HUES48 (cell line): ENCODE measurements at regions not wholly inside any gene's neighbourhood (a gene's known extent, or its start where the extent isn't known, plus 50 kb on each side); places are given as distances from the start of the nearest gene placed in this dataset.

Experiments
- H3K27ac ChIP-seq: one replicate; pipeline ENCODE4 v1.7.0; 2013; ENCODE audit warnings: low read depth, low read length, inconsistent platforms
- H3K27me3 ChIP-seq: 2 replicates; pipeline ENCODE4 v1.6.1; 2013; ENCODE audit warnings: mild to moderate bottlenecking, low read length; ENCODE audit not compliant: control insufficient read depth, insufficient read depth
- H3K36me3 ChIP-seq: 2 replicates; pipeline ENCODE4 v1.6.1; 2013; ENCODE audit warnings: low read length; ENCODE audit not compliant: control insufficient read depth, insufficient read depth
- H3K4me1 ChIP-seq: 2 replicates; pipeline ENCODE4 v1.6.1; 2013; ENCODE audit warnings: mild to moderate bottlenecking, low read length; ENCODE audit not compliant: control insufficient read depth, insufficient read depth
- H3K4me3 ChIP-seq: 2 replicates; pipeline ENCODE4 v1.5.1; 2013; ENCODE audit warnings: mild to moderate bottlenecking, low read depth, low read length
- H3K9ac ChIP-seq: 2 replicates; pipeline ENCODE4 v1.6.1; 2013; ENCODE audit warnings: mild to moderate bottlenecking, low read depth, low read length, moderate library complexity
- H3K9me3 ChIP-seq: 2 replicates; pipeline ENCODE4 v1.6.1; 2013; ENCODE audit warnings: low read length; ENCODE audit not compliant: control insufficient read depth, insufficient read depth

- Histone ChIP-seq H3K27me3 (no peaks in the 10 kb centered on the region), H3K4me3 (no peak overlapping the region), H3K36me3 (no peaks in the 10 kb centered on the region), H3K27ac (no peak overlapping the region), H3K9me3 (no peaks in the 10 kb centered on the region), H3K9ac (no peak overlapping the region), H3K4me1 (peaks cover 10% of the 10 kb centered on the region)
Observed at GRCh38 chr2:45191976-45192375, 182.7 kb upstream of the SIX2 start.

DNA sequence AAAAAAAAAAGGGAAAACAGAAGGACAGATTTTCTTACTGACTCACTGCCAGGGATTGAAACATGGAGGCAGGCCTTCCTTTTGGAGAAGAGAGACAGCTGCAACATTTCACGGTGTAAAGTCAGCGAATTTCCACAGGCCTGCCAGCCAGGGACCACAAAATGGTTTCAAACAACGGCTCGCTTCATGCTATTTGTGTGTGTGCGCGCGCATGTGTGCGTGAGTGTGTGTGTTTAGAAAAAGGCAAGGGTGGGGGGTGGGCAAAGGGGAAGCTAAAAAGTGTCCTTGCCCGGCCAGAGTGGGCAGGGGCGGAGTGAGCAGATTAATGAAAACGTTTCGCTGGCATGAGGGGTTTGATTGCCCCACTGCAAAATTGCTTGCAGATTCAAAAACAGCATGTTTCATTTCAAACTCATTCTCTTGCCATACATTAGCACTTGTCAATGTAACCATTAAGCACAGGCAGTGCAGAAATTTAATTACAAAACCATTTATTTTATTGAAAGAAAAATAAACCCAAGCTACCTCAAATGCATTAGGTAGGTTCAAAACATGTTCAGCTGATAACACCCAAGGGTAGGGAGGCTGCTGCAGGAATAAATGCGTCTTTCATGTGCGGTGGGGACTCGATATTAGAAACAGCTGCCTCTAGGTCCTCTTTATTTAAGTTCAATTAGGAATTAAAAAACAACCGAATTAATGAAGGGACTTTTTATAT lies 182.1 kb upstream of the SIX2 start:
- Histone ChIP-seq H3K36me3 (no peaks in the 10 kb centered on the region), H3K27ac (no peak overlapping the region), H3K4me1 (peaks cover 10% of the 10 kb centered on the region), H3K9me3 (no peaks in the 10 kb centered on the region), H3K27me3 (no peaks in the 10 kb centered on the region), H3K4me3 (no peak overlapping the region), H3K9ac (no peak overlapping the region)

DNA sequence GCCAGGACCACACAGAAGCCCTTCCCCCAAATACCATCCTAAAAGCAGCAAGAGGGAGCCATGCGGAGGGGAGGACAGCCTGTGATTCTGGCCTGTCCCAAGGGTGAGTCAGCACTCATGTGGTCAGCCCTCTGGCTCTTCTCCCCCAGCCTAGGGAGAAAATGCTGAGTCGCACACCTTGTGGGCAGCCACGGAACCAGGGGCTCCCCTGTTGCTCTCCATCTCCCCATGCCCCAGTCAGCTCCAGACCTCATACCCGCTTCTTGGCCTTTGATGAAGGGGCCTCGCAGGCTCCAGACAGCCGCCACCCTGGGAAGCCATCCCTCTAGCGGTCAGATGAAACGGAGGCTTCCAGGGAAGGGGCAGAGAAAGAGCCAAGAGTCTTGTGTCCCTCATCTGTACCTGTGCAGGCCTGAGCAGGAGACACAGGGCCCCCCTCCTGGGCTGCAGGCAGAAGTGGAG lies 181.3 kb upstream of the SIX2 start:
- H3K36me3 ChIP-seq = no peaks in the 10 kb centered on the region
- no peak overlapping the region for H3K9ac ChIP-seq
- no peaks in the 10 kb centered on the region for H3K9me3 ChIP-seq
- H3K4me3 ChIP-seq = no peak overlapping the region
- H3K27ac ChIP-seq = no peak overlapping the region
- H3K4me1 ChIP-seq = peaks cover 10% of the 10 kb centered on the region
- no peaks in the 10 kb centered on the region for H3K27me3 ChIP-seq

DNA sequence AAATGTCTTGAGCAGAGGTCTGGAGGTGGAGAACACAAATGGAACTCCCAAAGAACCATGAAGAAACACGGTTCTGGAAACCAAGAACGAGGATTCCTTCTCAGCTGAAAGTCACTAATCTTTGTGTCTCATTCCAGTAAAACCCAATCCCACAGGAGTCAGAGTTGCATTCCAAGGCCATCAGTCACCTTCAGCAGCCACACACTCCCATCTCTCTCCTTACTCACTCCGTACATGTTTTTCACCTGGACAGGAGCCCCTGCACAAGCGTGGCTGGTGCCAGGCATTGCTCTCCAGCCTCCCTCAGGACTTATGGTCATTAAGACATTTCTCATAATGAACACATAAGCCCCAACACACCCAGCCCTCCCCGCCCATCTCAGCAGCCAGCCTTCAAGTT lies 175.4 kb upstream of the SIX2 start:
- Histone ChIP-seq H3K9ac (no peak overlapping the region), H3K9me3 (no peaks in the 10 kb centered on the region), H3K36me3 (no peaks in the 10 kb centered on the region), H3K4me1 (no peaks in the 10 kb centered on the region), H3K27me3 (no peaks in the 10 kb centered on the region), H3K27ac (no peak overlapping the region), H3K4me3 (no peak overlapping the region)

GRCh38 chr2:45182667-45183295 lies 173.5 kb upstream of the SIX2 start:
- no peaks in the 10 kb centered on the region for H3K4me1 ChIP-seq
- no peaks in the 10 kb centered on the region for H3K9me3 ChIP-seq
- H3K9ac ChIP-seq = no peak overlapping the region
- no peak overlapping the region for H3K4me3 ChIP-seq
- H3K27ac ChIP-seq = no peak overlapping the region
- H3K27me3 ChIP-seq = no peaks in the 10 kb centered on the region
- no peaks in the 10 kb centered on the region for H3K36me3 ChIP-seq

GRCh38 chr2:45180779-45181178 lies 171.5 kb upstream of the SIX2 start:
- no peak overlapping the region for H3K27ac ChIP-seq
- no peaks in the 10 kb centered on the region for H3K36me3 ChIP-seq
- no peaks in the 10 kb centered on the region for H3K9me3 ChIP-seq
- H3K9ac ChIP-seq = no peak overlapping the region
- H3K4me3 ChIP-seq = no peak overlapping the region
- no peaks in the 10 kb centered on the region for H3K27me3 ChIP-seq
- no peaks in the 10 kb centered on the region; the same call in 1 of the 2 replicates for H3K4me1 ChIP-seq

GRCh38 chr2:45180033-45180746 lies 170.9 kb upstream of the SIX2 start:
- H3K9me3 ChIP-seq = no peaks in the 10 kb centered on the region
- H3K4me1 ChIP-seq = no peaks in the 10 kb centered on the region; the same call in 1 of the 2 replicates
- H3K27ac ChIP-seq = no peak overlapping the region
- no peak overlapping the region for H3K9ac ChIP-seq
- H3K27me3 ChIP-seq = no peaks in the 10 kb centered on the region
- H3K36me3 ChIP-seq = no peaks in the 10 kb centered on the region
- no peak overlapping the region for H3K4me3 ChIP-seq

DNA sequence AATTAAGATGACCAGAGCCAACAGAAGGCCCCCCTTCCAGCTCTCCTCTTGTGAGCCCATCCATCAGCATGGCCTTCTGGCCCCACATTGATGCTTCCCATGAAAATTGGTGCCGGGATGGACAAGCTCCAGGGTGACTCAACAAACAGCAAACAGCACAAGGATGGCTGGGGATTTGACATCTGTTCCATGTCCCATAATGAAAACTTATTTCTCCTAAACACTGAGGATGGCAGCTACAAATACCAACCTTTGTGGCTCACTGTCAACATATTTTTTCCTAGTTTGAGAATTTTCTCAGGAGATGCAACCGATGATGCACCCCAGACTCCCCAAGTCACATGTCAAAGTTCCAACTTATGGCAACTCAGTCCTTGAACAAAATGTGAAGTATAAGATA lies 169.6 kb upstream of the SIX2 start:
- H3K9me3 ChIP-seq = no peaks in the 10 kb centered on the region
- no peak overlapping the region for H3K4me3 ChIP-seq
- H3K36me3 ChIP-seq = no peaks in the 10 kb centered on the region
- H3K9ac ChIP-seq = no peak overlapping the region
- no peaks in the 10 kb centered on the region; the same call in 1 of the 2 replicates for H3K4me1 ChIP-seq
- H3K27ac ChIP-seq = no peak overlapping the region
- H3K27me3 ChIP-seq = 0 out of 2 replicates have a peak, but pooled peaks cover 3% of the 10 kb centered on the region

- H3K27ac ChIP-seq = no peak overlapping the region
- H3K4me3 ChIP-seq = no peak overlapping the region
- 0 out of 2 replicates have a peak, but pooled peaks cover 8% of the 10 kb centered on the region for H3K27me3 ChIP-seq
- no peak overlapping the region for H3K9ac ChIP-seq
- H3K9me3 ChIP-seq = no peaks in the 10 kb centered on the region
- no peaks in the 10 kb centered on the region; the same call in 1 of the 2 replicates for H3K4me1 ChIP-seq
- no peaks in the 10 kb centered on the region for H3K36me3 ChIP-seq
Observed at GRCh38 chr2:45178359-45178758, 169.1 kb upstream of the SIX2 start.

DNA sequence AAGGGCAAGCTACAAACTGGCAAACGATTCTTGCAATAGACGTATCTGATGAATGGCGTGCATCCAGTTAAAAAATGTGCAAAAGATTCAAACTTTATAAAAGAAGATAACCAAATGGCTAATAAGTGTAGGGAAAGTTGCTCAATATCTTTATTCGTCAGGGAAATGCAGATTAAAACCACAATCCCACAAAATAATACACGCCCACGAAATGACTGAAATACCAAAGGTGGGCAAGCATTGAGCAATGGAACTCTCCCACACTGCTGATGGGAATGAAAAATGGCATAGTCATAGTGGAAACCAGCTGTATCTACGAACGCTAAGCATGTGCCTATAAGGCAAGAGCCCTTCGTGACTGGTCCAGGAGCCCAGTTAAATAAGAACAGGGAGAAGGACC lies 168.6 kb upstream of the SIX2 start:
- no peaks in the 10 kb centered on the region; the same call in 1 of the 2 replicates for H3K4me1 ChIP-seq

GRCh38 chr2:45176390-45176789 lies 167.1 kb upstream of the SIX2 start:
- peaks cover 21% of the 10 kb centered on the region for H3K27me3 ChIP-seq
- H3K4me1 ChIP-seq = no peaks in the 10 kb centered on the region; the same call in 1 of the 2 replicates
- H3K9ac ChIP-seq = no peak overlapping the region
- H3K9me3 ChIP-seq = no peaks in the 10 kb centered on the region
- H3K4me3 ChIP-seq = no peak overlapping the region
- H3K36me3 ChIP-seq = no peaks in the 10 kb centered on the region
- no peak overlapping the region for H3K27ac ChIP-seq

More for the DNA sequence above, 168.6 kb upstream of the SIX2 start:
- Histone ChIP-seq H3K9me3 (no peaks in the 10 kb centered on the region), H3K27me3 (0 out of 2 replicates have a peak, but pooled peaks cover 8% of the 10 kb centered on the region), H3K27ac (no peak overlapping the region), H3K36me3 (no peaks in the 10 kb centered on the region), H3K4me3 (no peak overlapping the region), H3K9ac (no peak overlapping the region)
